Lower lobe of right lung (tissue), 2 donors: ENCODE measurements at regions not wholly inside any gene's neighbourhood (a gene's known extent, or its start where the extent isn't known, plus 50 kb on each side); places are given as distances from the start of the nearest gene placed in this dataset.
A peak's percentile ranks its signal among the peaks of the same experiment; 100 is the strongest.

Experiments
- ATAC-seq, 2 donors: fragments of 200-7000 bp; cut with Tn5 transposase; one replicate each; pipeline ENCODE4 v1.9.1; 2020 to 2022; ENCODE audit warnings: mild to moderate bottlenecking in 2 of 2, moderate library complexity in 2 of 2
- DNase-seq: peaks from one replicate; pipeline ENCODE4 v3.0.0-alpha.2; 2020
- H3K27ac ChIP-seq: fragments of 200-600 bp; one replicate; pipeline ENCODE4 v1.8.0; 2022
- H3K27me3 ChIP-seq: fragments of 200-600 bp; one replicate; pipeline ENCODE4 v1.8.0; 2022; ENCODE audit warnings: low read depth
- H3K36me3 ChIP-seq: fragments of 200-600 bp; one replicate; pipeline ENCODE4 v1.8.0; 2022; ENCODE audit warnings: mild to moderate bottlenecking
- H3K4me1 ChIP-seq: fragments of 200-600 bp; one replicate; pipeline ENCODE4 v1.8.0; 2022
- H3K4me3 ChIP-seq: fragments of 200-600 bp; one replicate; pipeline ENCODE4 v1.8.0; 2022; ENCODE audit warnings: mild to moderate bottlenecking
- H3K9me3 ChIP-seq: fragments of 200-600 bp; one replicate; pipeline ENCODE4 v1.8.0; 2022
- intact Hi-C: fragments of 100-400 bp; cut with DNase I; formaldehyde crosslinking; loops from one replicate; pipeline ENCODE4 v1.11.0; 2022
- TF ChIP-seq, protein P1 (sequence below): fragments of 200-600 bp; IDR thresholded peaks from one replicate; pipeline ENCODE4 v1.8.0; 2022; ENCODE audit warnings: antibody characterized with exemption, mild to moderate bottlenecking
- donor health status: DM: no; HTN: yes; CAD: no; lungs with severe emphysema.

DNA sequence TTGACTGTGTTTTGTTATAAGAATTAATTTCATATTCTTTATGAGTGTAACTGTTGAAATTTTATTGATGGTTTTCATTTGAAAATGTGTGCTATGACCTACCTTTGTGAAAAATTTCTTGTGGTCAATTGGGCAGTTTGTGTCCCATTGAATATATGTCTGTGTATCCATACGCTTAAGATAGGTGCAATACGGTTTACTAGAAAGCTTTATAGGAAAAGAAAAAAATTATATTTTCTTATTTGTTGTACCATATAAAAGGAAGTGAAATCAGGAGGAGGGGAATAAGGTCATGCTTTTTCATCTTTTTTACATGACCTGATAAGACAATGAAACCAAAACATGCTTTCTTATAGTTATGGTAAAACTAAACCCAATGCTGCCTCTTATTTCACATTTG is 807.7 kb downstream of the USP25 start:
- intact Hi-C loops = no loop called here
- no peaks in the 10 kb centered on the region for H3K9me3 ChIP-seq
- peak overlapping the region; percentile 45 for H3K4me3 ChIP-seq
- no peaks in the 10 kb centered on the region for H3K36me3 ChIP-seq
- DNase-seq (no peak), ATAC-seq (no peak)
- no peaks in the 10 kb centered on the region for H3K27me3 ChIP-seq
- no peaks in the 10 kb centered on the region for H3K4me1 ChIP-seq
- TF ChIP-seq, protein P1, sequence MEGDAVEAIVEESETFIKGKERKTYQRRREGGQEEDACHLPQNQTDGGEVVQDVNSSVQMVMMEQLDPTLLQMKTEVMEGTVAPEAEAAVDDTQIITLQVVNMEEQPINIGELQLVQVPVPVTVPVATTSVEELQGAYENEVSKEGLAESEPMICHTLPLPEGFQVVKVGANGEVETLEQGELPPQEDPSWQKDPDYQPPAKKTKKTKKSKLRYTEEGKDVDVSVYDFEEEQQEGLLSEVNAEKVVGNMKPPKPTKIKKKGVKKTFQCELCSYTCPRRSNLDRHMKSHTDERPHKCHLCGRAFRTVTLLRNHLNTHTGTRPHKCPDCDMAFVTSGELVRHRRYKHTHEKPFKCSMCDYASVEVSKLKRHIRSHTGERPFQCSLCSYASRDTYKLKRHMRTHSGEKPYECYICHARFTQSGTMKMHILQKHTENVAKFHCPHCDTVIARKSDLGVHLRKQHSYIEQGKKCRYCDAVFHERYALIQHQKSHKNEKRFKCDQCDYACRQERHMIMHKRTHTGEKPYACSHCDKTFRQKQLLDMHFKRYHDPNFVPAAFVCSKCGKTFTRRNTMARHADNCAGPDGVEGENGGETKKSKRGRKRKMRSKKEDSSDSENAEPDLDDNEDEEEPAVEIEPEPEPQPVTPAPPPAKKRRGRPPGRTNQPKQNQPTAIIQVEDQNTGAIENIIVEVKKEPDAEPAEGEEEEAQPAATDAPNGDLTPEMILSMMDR = no peak
- peak overlapping the region; percentile 74 for H3K27ac ChIP-seq

DNA sequence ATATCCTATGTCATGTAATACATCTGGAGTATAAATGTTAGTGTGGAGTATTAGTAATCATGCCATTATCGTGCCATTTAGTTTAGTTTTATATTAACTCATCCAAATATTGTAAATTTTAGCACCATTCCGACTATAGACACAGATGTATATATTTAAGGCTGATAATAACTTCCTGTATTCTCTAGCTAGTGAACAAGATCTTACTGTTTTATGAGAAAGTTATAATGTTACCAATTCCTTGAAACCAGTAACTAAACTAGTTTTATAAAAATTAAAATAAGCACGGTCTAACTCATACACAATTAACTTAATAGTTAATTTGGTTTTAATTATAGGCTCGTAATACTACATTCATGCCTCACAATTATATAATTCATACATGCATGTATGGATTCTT is 808.6 kb downstream of the USP25 start:
- TF ChIP-seq, protein P1 = no peak
- H3K27ac ChIP-seq = no peak overlapping the region
- DNase-seq (no peak), ATAC-seq (no peak)
- intact Hi-C loops = no loop called here
- H3K4me1 ChIP-seq = no peaks in the 10 kb centered on the region
- H3K9me3 ChIP-seq = no peaks in the 10 kb centered on the region
- no peaks in the 10 kb centered on the region for H3K36me3 ChIP-seq
- no peaks in the 10 kb centered on the region for H3K27me3 ChIP-seq
- no peak overlapping the region for H3K4me3 ChIP-seq

DNA sequence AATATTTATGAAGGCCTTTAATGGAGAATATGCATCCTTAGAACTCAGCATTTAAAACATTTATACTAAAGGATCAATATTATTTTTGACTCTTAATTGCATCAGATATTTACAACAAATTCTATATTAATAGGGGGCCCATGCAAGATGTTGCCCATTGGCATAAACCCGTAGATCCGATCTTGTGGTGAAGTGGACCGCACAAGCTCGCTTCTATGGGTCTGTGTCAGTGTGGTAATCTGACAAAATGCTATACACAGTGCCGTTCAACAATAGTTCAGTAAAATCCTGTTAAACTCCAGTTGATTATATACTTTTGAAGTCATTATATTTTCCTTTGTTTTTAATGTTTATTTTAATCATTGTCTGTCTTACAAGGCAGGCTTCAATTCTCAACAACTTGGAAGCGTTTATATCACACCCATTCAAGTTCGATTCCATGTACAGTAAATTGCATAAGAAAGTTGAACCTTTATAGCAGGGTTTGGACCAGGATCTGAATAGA is 809.2 kb downstream of the USP25 start:
- TF ChIP-seq, protein P1 = no peak
- no peaks in the 10 kb centered on the region for H3K36me3 ChIP-seq

DNA sequence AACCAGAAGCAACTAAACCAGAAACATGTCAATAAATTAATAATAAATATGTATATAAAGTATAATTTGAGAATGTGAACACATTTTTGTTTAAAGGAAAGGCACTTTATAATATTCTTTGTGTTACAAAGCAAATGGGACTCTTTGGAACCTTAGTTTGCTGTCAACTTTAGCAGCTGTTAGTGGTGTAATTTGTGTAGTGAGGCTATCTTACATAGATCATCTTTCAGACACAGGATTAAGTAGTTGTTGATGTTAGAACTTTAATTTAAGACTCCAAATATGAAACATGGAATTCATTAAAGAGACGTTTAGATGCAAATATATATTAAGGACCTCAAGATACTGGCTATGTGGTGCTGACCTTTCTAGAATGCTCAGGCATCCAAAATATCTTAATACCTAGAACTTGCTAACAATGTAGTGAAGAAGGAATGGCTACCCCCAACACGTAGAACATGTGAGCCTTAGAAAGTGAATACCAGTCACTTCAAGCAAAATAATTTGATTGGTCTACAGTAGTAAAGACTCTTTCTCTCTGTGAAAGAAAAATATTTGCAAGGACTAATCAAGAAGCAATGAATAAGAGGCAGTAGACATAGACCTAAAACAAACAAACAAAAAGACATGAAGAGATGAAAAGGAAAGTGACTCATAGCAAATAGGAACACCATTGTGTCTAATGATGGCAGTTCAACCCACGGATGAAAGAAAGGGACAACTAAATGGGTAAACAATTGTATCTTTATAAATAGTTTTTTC is 811.4 kb downstream of the USP25 start:
- TF ChIP-seq, protein P1 = no peak
- DNase-seq = no peak
- Histone ChIP-seq H3K27ac (no peak overlapping the region), H3K9me3 (no peaks in the 10 kb centered on the region), H3K4me1 (no peaks in the 10 kb centered on the region), H3K4me3 (no peak overlapping the region), H3K27me3 (no peaks in the 10 kb centered on the region), H3K36me3 (no peaks in the 10 kb centered on the region)
- intact Hi-C loops = no loop called here
- ATAC-seq = no peak

More for the DNA sequence above, 809.2 kb downstream of the USP25 start:
- no peaks in the 10 kb centered on the region for H3K4me1 ChIP-seq
- no peaks in the 10 kb centered on the region for H3K27me3 ChIP-seq
- ATAC-seq (no peak), DNase-seq (no peak)
- no peak overlapping the region for H3K27ac ChIP-seq
- H3K9me3 ChIP-seq = no peaks in the 10 kb centered on the region
- intact Hi-C loops = no loop called here
- H3K4me3 ChIP-seq = no peak overlapping the region

DNA sequence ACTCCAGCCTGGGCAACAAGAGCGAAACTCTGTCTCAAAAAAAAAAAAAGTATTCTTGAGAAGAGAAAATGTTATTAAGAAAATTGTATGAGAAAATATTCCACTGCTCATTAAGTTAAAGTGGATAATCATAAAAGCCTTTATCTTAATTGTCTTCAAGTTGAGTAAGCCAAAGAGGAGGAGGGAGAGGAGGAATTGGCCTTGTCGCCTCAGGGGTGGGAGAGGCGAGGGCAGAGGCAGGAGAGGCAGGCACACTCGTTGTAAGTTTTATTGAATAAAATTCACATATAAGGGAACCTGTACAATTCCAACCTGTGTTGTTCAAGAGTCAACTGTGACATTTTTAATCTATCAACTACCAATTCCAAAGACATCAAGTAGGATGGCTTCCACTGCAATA is 820.3 kb downstream of the USP25 start:
- no peaks in the 10 kb centered on the region for H3K9me3 ChIP-seq
- TF ChIP-seq, protein P1 = no peak
- H3K4me3 ChIP-seq = no peak overlapping the region
- DNase-seq (no peak), ATAC-seq (no peak)
- H3K27ac ChIP-seq = no peak overlapping the region
- no peaks in the 10 kb centered on the region for H3K4me1 ChIP-seq
- H3K27me3 ChIP-seq = no peaks in the 10 kb centered on the region
- no peaks in the 10 kb centered on the region for H3K36me3 ChIP-seq
- intact Hi-C loops = no loop called here
